ENCODE measurements at regions not wholly inside any gene's neighbourhood (a gene's known extent, or its start where the extent isn't known, plus 50 kb on each side); places are given as distances from the start of the nearest gene placed in this dataset.

GRCh38 chrX:112473654-112474053 lies 206.1 kb downstream of the LHFPL1 start:
- TF ChIP-seq CTCF (optimal IDR thresholded peaks at IDR 0.05 in 1 of 3, IDR thresholded peaks at IDR 0.05 in 1 of 3, conservative IDR thresholded peaks at IDR 0.05 in 1 of 3; ENCODE audit: extremely low read depth in 1 of 3, insufficient read depth in 2 of 3, low read length in 3 of 3) (no peak), EZH2 (IDR thresholded peaks at IDR 0.05; ENCODE audit: low read length) (no peak)

All from keratinocyte (primary cell).